Transverse colon (tissue), 4 donors: ENCODE measurements at regions not wholly inside any gene's neighbourhood (a gene's known extent, or its start where the extent isn't known, plus 50 kb on each side); places are given as distances from the start of the nearest gene placed in this dataset.
"Not testable (repeated sequence)": the region's sequence is repeated elsewhere in the genome, so short reads cannot be mapped to it uniquely, and the experiment has no call there.

Source experiments
- DNase-seq: peaks from one replicate; pipeline ENCODE4 v3.0.0-alpha.2; 2019
- H3K27ac ChIP-seq, 4 donors: fragments of 200-600 bp; sonication (generic); 2 replicates each; pipeline ENCODE4 v1.5.1; 2016 to 2018; ENCODE audit warnings: inconsistent platforms in 4 of 4
- H3K27me3 ChIP-seq: fragments of 200-600 bp; sonication (generic); 2 replicates; pipeline ENCODE4 v1.5.1; 2017; ENCODE audit warnings: inconsistent platforms
- H3K36me3 ChIP-seq, 4 donors: fragments of 200-600 bp; sonication (generic); 2 replicates each; pipeline ENCODE4 v1.5.1; 2017 to 2019; ENCODE audit warnings: inconsistent platforms in 4 of 4
- H3K4me1 ChIP-seq, 4 donors: fragments of 200-600 bp; sonication (generic); 2 replicates each; pipeline ENCODE4 v1.5.1; 2017 to 2020; ENCODE audit warnings: inconsistent platforms in 4 of 4
- H3K4me3 ChIP-seq, 4 donors: fragments of 200-600 bp; sonication (generic); 1 replicate in 1 of 4; 2 replicates in 3 of 4; pipeline versions ENCODE4 v1.5.1 to v1.6.1; 2017 to 2019; ENCODE audit warnings: inconsistent platforms in 4 of 4
- H3K9me3 ChIP-seq, 2 donors: fragments of 200-600 bp; sonication (generic); 2 replicates each; pipeline ENCODE4 v1.5.1; 2017 to 2019; ENCODE audit warnings: inconsistent platforms in 2 of 2
- EP300 ChIP-seq: sonication (generic); formaldehyde crosslinking; IDR thresholded peaks from one replicate; pipeline ENCODE4 v1.6.1; 2017; ENCODE audit warnings: antibody characterized with exemption, low read depth
- POLR2A ChIP-seq: fragments of 450-650 bp; IDR thresholded peaks from one replicate; pipeline ENCODE4 v1.6.1; 2016; ENCODE audit warnings: antibody characterized with exemption, mild to moderate bottlenecking, moderate library complexity
- POLR2AphosphoS5 ChIP-seq, 3 donors: sonication (generic); formaldehyde crosslinking; IDR thresholded peaks; one replicate each; pipeline ENCODE4 v1.6.1; 2016; ENCODE audit warnings: antibody characterized with exemption in 3 of 3
- WGBS, 2 donors: methylation state at CpG; one replicate each; pipeline ENCODE4 v1.1.5; 2018; ENCODE audit warnings: low coverage in 1 of 2; 5-methylcytosine and 5-hydroxymethylcytosine counted together
- in situ Hi-C, 4 donors: fragments of 200-750 bp; cut with MboI; loops; one replicate each; pipeline versions ENCODE4 v1.15.0 to v1.15.1; 2017; ENCODE audit warnings: low sequenced_read_pairs in 3 of 4, low pct_ligation_motif_present in 1 of 4, low pct_unique_long_range_greater_than_20kb in 1 of 4
- intact Hi-C: fragments of 100-400 bp; cut with DNase I; formaldehyde crosslinking; loops from one replicate; pipeline ENCODE4 v1.15.1; 2023; ENCODE audit warnings: low total_unique reads
- TF ChIP-seq, protein P1 (sequence below), 5 experiments: fragments of 200-600 bp in 3 of 5; fragments of 450-650 bp in 2 of 5; sonication (generic) in 3 of 5; IDR thresholded peaks; 1 replicate in 2 of 5; 2 replicates in 3 of 5; pipeline ENCODE4 v1.5.1; 2016 to 2017; ENCODE audit warnings: antibody characterized with exemption in 5 of 5, inconsistent platforms in 3 of 5, mild to moderate bottlenecking in 2 of 5, moderate library complexity in 1 of 5

DNA sequence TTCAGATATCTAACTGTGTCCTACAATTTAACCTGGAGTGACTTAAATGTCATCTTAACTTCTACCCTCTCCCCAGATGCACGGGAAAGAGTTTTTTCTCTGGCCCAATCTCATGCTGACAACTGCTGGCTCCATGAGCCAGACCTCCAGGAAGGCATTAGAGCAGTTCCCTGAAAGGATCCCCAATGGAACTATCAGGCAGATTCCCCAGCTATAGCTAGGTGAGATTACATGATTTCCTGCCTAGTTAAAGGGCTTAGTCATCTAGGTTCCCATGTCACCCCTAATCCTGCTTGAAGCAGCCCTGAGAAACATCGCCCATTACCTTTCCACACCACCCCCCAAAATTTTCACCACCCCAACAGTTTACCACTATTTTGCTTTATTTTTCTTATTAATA lies 373.5 kb upstream of the TRPC7 start:
- 80 to 94% methylated on average over 2 of the region's 2 CpGs for WGBS, 2 donors
- in situ Hi-C loops: no loop called here
- TF ChIP-seq POLR2A: no peak

DNA sequence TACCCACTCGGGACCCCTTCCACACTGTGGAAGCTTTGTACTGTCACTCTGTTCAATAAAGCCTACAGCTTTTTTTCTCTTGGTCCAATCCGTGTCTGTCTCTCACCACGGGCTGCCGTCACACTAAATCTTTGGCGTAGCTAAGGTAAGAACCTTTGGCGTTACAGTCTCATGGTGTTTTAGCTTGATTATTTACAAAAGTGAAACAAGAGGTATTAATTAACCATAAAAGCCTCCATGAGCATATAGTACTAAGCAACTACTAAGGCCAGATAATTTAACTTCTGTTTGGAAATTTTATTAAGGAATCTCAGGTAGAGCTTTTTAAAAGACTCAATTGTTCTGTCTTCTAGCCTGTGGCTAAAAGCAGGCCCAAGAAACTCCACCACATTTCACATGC lies 370.7 kb upstream of the TRPC7 start:
- intact Hi-C loops (no loop called here), in situ Hi-C loops (no loop called here)
- WGBS, 2 donors: 38 to 46% methylated on average over 6 of the region's 6 CpGs
- H3K27me3 ChIP-seq: no peaks in the 10 kb centered on the region
- TF ChIP-seq POLR2AphosphoS5 (IDR thresholded peaks at IDR 0.05) (no peak), EP300 (no peak), POLR2A (no peak)
- TF ChIP-seq, protein P1, sequence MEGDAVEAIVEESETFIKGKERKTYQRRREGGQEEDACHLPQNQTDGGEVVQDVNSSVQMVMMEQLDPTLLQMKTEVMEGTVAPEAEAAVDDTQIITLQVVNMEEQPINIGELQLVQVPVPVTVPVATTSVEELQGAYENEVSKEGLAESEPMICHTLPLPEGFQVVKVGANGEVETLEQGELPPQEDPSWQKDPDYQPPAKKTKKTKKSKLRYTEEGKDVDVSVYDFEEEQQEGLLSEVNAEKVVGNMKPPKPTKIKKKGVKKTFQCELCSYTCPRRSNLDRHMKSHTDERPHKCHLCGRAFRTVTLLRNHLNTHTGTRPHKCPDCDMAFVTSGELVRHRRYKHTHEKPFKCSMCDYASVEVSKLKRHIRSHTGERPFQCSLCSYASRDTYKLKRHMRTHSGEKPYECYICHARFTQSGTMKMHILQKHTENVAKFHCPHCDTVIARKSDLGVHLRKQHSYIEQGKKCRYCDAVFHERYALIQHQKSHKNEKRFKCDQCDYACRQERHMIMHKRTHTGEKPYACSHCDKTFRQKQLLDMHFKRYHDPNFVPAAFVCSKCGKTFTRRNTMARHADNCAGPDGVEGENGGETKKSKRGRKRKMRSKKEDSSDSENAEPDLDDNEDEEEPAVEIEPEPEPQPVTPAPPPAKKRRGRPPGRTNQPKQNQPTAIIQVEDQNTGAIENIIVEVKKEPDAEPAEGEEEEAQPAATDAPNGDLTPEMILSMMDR (IDR thresholded peaks at IDR 0.05): no peak
- H3K9me3 ChIP-seq: no peaks in the 10 kb centered on the region
- no peaks in the 10 kb centered on the region for H3K4me1 ChIP-seq
- DNase-seq: no peak
- no peak overlapping the region for H3K4me3 ChIP-seq
- H3K36me3 ChIP-seq: no peaks in the 10 kb centered on the region
- no peak overlapping the region for H3K27ac ChIP-seq

More for the DNA sequence above, 373.5 kb upstream of the TRPC7 start:
- H3K36me3 ChIP-seq: no peaks in the 10 kb centered on the region
- intact Hi-C loops: no loop called here
- no peak for DNase-seq
- no peaks in the 10 kb centered on the region for H3K27me3 ChIP-seq
- H3K4me3 ChIP-seq: no peak overlapping the region
- no peaks in the 10 kb centered on the region for H3K4me1 ChIP-seq
- no peak overlapping the region for H3K27ac ChIP-seq
- no peaks in the 10 kb centered on the region for H3K9me3 ChIP-seq

DNA sequence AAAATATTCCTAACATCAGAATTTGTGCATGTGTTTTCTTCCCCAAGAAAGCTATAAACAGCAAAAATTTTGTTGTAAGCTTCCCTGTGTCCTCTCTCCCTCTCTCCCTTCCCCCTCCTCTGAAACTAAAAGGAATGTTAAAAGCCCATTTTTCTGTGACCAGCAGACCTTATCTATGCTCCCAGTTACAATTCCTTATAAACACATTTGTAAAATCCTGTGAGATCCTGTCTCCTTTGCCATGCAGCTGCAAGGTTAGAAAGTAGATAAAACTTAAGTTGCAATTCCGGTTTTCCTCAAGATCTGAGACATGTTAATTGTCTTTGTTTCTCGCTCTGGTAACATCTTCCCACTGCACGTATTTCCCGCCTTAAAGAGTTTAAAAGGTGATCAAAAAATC lies 370.3 kb upstream of the TRPC7 start:
- DNase-seq, H3K36me3 ChIP-seq, H3K27ac ChIP-seq, H3K27me3 ChIP-seq, H3K4me1 ChIP-seq, intact Hi-C loops, in situ Hi-C loops, H3K9me3 ChIP-seq, H3K4me3 ChIP-seq: not testable (repeated sequence)
- 35 to 53% methylated on average over 4 of the region's 4 CpGs for WGBS, 2 donors

DNA sequence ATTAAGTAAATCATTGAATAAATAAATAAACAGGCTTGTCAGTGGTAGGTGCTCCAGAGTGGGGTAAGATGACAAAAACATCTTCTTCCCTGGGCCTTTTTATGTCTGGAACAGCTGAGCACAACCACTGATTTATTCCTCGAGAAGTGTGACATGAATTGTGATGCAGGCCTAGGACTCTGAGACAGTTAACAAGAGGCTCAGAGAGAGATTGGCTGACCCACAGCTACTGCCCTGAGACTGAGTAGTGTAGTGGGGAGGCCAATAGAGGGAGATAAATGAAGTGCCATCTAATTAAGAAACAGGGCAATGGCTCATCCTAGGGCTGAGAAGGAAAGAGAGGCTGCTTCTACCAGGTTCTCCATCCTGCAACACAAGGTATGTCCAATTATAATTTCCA lies 369.3 kb upstream of the TRPC7 start:
- TF ChIP-seq, protein P1 (IDR thresholded peaks at IDR 0.05): no peak
- TF ChIP-seq EP300 (no peak), POLR2A (no peak), POLR2AphosphoS5 (IDR thresholded peaks at IDR 0.05) (no peak)
- 74 to 83% methylated on average over 1 of the region's 1 CpG for WGBS, 2 donors

DNA sequence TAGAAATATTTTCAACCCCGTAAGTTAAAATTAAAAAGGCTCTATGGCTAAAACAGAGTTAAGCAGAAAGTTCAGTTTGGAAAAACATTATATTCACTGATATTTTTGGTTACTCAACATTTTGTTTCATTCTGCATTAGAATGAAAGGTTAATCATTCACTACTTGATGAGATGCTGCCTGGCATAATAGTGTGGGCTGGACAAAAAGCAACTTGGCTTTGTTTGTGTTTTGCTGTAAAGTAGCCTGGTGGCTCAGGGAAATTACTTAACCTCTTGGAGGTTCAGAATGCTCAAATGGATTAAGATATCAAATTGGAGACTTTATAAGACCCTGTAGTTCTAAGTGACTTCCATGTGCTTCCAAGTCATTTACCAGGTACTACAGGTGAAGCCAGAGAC lies 367.4 kb upstream of the TRPC7 start:
- in situ Hi-C loops: no loop called here

More for the DNA sequence above, 369.3 kb upstream of the TRPC7 start:
- Histone ChIP-seq H3K4me1 (no peaks in the 10 kb centered on the region), H3K36me3 (no peaks in the 10 kb centered on the region), H3K4me3 (no peak overlapping the region), H3K27me3 (no peaks in the 10 kb centered on the region), H3K9me3 (no peaks in the 10 kb centered on the region), H3K27ac (no peak overlapping the region)
- intact Hi-C loops: no loop called here
- in situ Hi-C loops: no loop called here
- DNase-seq: no peak

More for the DNA sequence above, 367.4 kb upstream of the TRPC7 start:
- Histone ChIP-seq H3K9me3 (no peaks in the 10 kb centered on the region), H3K27me3 (no peaks in the 10 kb centered on the region), H3K27ac (no peak overlapping the region), H3K4me1 (no peaks in the 10 kb centered on the region), H3K4me3 (no peak overlapping the region), H3K36me3 (no peaks in the 10 kb centered on the region)
- WGBS, 2 donors: 93 to 100% methylated on average over 1 of the region's 1 CpG
- DNase-seq: no peak
- intact Hi-C loops: no loop called here
- TF ChIP-seq POLR2A (no peak), POLR2AphosphoS5 (IDR thresholded peaks at IDR 0.05) (no peak), EP300 (no peak)
- TF ChIP-seq, protein P1 (IDR thresholded peaks at IDR 0.05): no peak
